A673 (cell line): ENCODE measurements at regions not wholly inside any gene's neighbourhood (a gene's known extent, or its start where the extent isn't known, plus 50 kb on each side); places are given as distances from the start of the nearest gene placed in this dataset.

Source experiments
- EZH2 ChIP-seq: fragments of 200-600 bp; sonication (generic); IDR thresholded peaks from 2 replicates; pipeline ENCODE4 v1.6.1; 2017; ENCODE audit warnings: borderline replicate concordance, low read depth, mild to moderate bottlenecking, mixed read lengths, antibody characterized with exemption, low read length; ENCODE audit not compliant: poor library complexity, severe bottlenecking
- TF ChIP-seq, protein P1 (sequence below): fragments of 300-800, 200-600 bp; sonication (generic); conservative IDR thresholded peaks from 2 replicates; pipeline ENCODE4 v1.5.1; 2017; ENCODE audit warnings: low read depth, mild to moderate bottlenecking, antibody characterized with exemption, low read length, moderate library complexity, mixed read lengths

DNA sequence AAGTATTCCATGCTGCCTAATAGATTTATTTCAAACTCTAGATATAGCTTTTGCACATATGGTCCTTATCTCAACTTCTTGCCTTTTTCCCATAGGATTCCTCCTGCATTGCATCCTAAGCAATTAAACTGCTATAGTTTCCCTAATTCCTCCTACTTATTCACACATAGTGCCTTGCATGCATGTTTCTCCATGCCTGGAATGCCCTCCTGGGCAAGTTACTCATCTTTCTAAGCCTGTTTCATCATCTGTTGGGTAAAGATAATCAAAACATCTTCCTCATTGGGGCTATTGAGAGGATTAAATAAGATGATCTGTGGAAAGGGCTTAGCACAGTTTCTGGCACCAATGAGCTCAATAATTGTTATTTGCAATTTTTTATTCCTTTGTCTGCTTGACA is 726.5 kb downstream of the SLC4A3 start:
- TF ChIP-seq, protein P1, sequence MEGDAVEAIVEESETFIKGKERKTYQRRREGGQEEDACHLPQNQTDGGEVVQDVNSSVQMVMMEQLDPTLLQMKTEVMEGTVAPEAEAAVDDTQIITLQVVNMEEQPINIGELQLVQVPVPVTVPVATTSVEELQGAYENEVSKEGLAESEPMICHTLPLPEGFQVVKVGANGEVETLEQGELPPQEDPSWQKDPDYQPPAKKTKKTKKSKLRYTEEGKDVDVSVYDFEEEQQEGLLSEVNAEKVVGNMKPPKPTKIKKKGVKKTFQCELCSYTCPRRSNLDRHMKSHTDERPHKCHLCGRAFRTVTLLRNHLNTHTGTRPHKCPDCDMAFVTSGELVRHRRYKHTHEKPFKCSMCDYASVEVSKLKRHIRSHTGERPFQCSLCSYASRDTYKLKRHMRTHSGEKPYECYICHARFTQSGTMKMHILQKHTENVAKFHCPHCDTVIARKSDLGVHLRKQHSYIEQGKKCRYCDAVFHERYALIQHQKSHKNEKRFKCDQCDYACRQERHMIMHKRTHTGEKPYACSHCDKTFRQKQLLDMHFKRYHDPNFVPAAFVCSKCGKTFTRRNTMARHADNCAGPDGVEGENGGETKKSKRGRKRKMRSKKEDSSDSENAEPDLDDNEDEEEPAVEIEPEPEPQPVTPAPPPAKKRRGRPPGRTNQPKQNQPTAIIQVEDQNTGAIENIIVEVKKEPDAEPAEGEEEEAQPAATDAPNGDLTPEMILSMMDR: no peak
- TF ChIP-seq EZH2: no peak
